ENCODE measurements at regions not wholly inside any gene's neighbourhood (a gene's known extent, or its start where the extent isn't known, plus 50 kb on each side); places are given as distances from the start of the nearest gene placed in this dataset.

DNA sequence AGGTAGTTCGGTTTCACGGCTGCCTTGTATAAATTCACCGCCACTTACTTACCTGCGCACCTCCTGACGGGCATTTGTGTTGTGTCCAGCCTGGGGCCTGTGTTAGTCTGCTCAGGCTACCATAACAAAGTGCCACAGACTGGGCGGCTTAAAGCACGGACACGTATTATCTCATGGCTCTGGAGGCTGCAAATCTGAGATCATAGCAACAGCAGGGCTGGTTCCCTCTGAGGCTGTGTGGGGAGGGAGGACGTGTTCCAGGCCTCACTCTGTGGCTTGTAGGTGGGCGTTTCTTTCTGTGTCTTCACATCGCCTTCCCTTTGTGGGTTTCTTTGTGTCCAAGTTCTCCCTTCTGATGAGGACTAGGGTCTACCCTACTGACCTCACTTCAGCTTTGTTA lies 93.5 kb upstream of the FZD10 start:
- Histone ChIP-seq H3K27me3 (ENCODE audit: control insufficient read depth in 3 of 3, insufficient read depth in 3 of 3, low read depth in 1 of 3, low read length in 3 of 3) (peaks cover 0 to 2% (median 0%) of the 10 kb centered on the region in 3 experiments), H3K23ac (ENCODE audit: low read depth, low read length, poor library complexity) (no peak overlapping the region), H2BK120ac (ENCODE audit: low read depth, low read length) (no peak overlapping the region), H3K4ac (ENCODE audit: low read length) (no peak overlapping the region), H2AFZ (ENCODE audit: low read length) (no peak overlapping the region), H3K27ac (replicated peaks; ENCODE audit: low read length) (no peak overlapping the region), H3K79me1 (ENCODE audit: low read depth, low read length) (no peaks in the 10 kb centered on the region), H3K4me3 (ENCODE audit: low read length in 2 of 2) (no peak overlapping the region), H3K14ac (ENCODE audit: low read length) (no peak overlapping the region), H3K9me3 (replicated peaks in 1 of 2; ENCODE audit: control insufficient read depth in 2 of 2, insufficient read depth in 1 of 2, low read depth in 1 of 2, low read length in 2 of 2) (no peaks in the 10 kb centered on the region), H2BK12ac (ENCODE audit: low read length) (no peak overlapping the region), H4K91ac (ENCODE audit: low read depth, low read length, poor library complexity) (no peak overlapping the region), H3K4me1 (ENCODE audit: control insufficient read depth in 2 of 2, insufficient read depth in 1 of 2, low read depth in 1 of 2, low read length in 2 of 2) (no peaks in the 10 kb centered on the region), H3K4me2 (ENCODE audit: insufficient read depth, low read length, poor library complexity, severe bottlenecking) (no peak overlapping the region), H3K36me3 (replicated peaks in 1 of 2; ENCODE audit: control insufficient read depth in 2 of 2, insufficient read depth in 2 of 2, low read length in 2 of 2) (no peaks in the 10 kb centered on the region), H3K18ac (ENCODE audit: low read length) (no peak overlapping the region), H2BK15ac (ENCODE audit: low read length) (no peak overlapping the region), H3K9ac (ENCODE audit: low read depth, low read length, poor library complexity) (no peak overlapping the region), H4K8ac (ENCODE audit: low read depth, low read length) (no peak overlapping the region), H2AK5ac (ENCODE audit: low read depth, low read length) (no peak overlapping the region), H2BK5ac (ENCODE audit: low read length) (no peak overlapping the region)
- no CpG with 5 or more reads among the region's 11 CpGs for WGBS, 2 donors (ENCODE audit: extremely low coverage in 2 of 2, insufficient read length in 2 of 2, insufficient replicate concordance in 1 of 2)
- DNase-seq (ENCODE audit: low spot score), result no peak

DNA sequence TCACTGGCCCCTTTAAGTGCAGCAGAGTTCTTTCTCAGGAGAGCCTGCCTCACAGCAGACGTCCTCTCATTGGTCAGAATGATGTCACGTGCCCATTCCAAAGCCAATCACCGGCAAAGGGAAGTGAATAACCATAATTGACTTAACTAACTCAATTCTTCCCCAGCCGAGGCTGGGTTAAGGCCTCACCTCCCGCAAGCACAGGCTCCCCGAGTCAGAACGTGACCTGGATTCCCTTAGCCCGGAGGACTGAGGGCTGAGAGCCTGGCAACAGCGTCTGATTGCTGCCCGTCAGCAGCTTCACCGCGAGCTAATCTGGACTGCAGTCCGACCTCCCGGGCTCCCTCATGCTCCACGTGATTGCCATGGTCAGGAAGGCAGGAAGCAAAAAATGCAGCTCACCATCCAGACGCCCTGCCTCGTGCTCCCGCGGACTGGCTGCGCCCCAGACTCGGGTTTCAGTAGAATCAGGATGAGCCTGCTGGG lies 92.1 kb upstream of the FZD10 start:
- DNase-seq (ENCODE audit: low spot score), result no peak
- Histone ChIP-seq H2BK12ac (ENCODE audit: low read length) (no peak overlapping the region), H3K4me1 (ENCODE audit: control insufficient read depth in 2 of 2, insufficient read depth in 1 of 2, low read depth in 1 of 2, low read length in 2 of 2) (no peaks in the 10 kb centered on the region), H3K36me3 (replicated peaks in 1 of 2; ENCODE audit: control insufficient read depth in 2 of 2, insufficient read depth in 2 of 2, low read length in 2 of 2) (no peaks in the 10 kb centered on the region), H2BK15ac (ENCODE audit: low read length) (no peak overlapping the region), H3K4me3 (ENCODE audit: low read length in 2 of 2) (no peak overlapping the region), H3K14ac (ENCODE audit: low read length) (no peak overlapping the region), H4K8ac (ENCODE audit: low read depth, low read length) (no peak overlapping the region), H2AFZ (ENCODE audit: low read length) (peak overlapping the region; percentile 65), H3K4ac (ENCODE audit: low read length) (no peak overlapping the region), H2BK5ac (ENCODE audit: low read length) (no peak overlapping the region), H4K91ac (ENCODE audit: low read depth, low read length, poor library complexity) (no peak overlapping the region), H2AK5ac (ENCODE audit: low read depth, low read length) (no peak overlapping the region), H3K23ac (ENCODE audit: low read depth, low read length, poor library complexity) (no peak overlapping the region), H3K9ac (ENCODE audit: low read depth, low read length, poor library complexity) (no peak overlapping the region), H3K79me1 (ENCODE audit: low read depth, low read length) (no peaks in the 10 kb centered on the region), H2BK120ac (ENCODE audit: low read depth, low read length) (no peak overlapping the region), H3K27ac (replicated peaks; ENCODE audit: low read length) (no peak overlapping the region), H3K27me3 (ENCODE audit: control insufficient read depth in 3 of 3, insufficient read depth in 3 of 3, low read depth in 1 of 3, low read length in 3 of 3) (peaks cover 0 to 2% (median 0%) of the 10 kb centered on the region in 3 experiments), H3K18ac (ENCODE audit: low read length) (peak overlapping the region; percentile 30), H3K4me2 (ENCODE audit: insufficient read depth, low read length, poor library complexity, severe bottlenecking) (no peak overlapping the region), H3K9me3 (replicated peaks in 1 of 2; ENCODE audit: control insufficient read depth in 2 of 2, insufficient read depth in 1 of 2, low read depth in 1 of 2, low read length in 2 of 2) (no peaks in the 10 kb centered on the region)
- WGBS, 2 donors (ENCODE audit: extremely low coverage in 2 of 2, insufficient read length in 2 of 2, insufficient replicate concordance in 1 of 2), result no CpG with 5 or more reads among the region's 21 CpGs

DNA sequence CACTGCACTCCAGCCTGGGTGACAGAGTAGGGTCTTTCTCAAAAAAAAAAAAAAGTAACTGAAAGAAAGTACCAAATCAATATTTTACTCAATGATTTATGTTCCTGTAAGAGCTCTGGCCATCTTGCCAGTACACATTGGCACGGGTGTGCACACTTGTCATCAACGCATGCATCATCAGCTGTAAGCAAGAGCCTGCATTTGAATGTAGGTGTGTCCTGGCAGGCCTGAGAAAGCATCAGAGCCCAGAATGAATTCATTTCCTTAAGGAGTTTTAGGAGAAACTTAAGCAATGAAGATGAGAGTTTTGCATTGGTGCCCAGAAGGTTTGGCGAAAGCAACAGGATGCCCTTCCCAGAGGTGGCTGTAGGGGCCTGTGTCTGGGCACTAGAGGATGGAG lies 88.5 kb upstream of the FZD10 start:
- no peaks in the 10 kb centered on the region for H3K79me1 ChIP-seq (ENCODE audit: low read depth, low read length)
- H3K23ac ChIP-seq (ENCODE audit: low read depth, low read length, poor library complexity), result no peak overlapping the region
- H3K9me3 ChIP-seq (replicated peaks in 1 of 2; ENCODE audit: control insufficient read depth in 2 of 2, insufficient read depth in 1 of 2, low read depth in 1 of 2, low read length in 2 of 2), result no peaks in the 10 kb centered on the region
- H2AFZ ChIP-seq (ENCODE audit: low read length), result no peak overlapping the region
- H2BK120ac ChIP-seq (ENCODE audit: low read depth, low read length), result no peak overlapping the region
- no peaks in the 10 kb centered on the region for H3K4me1 ChIP-seq (ENCODE audit: control insufficient read depth in 2 of 2, insufficient read depth in 1 of 2, low read depth in 1 of 2, low read length in 2 of 2)
- H3K9ac ChIP-seq (ENCODE audit: low read depth, low read length, poor library complexity), result no peak overlapping the region
- no peak overlapping the region for H2BK5ac ChIP-seq (ENCODE audit: low read length)
- H3K4me2 ChIP-seq (ENCODE audit: insufficient read depth, low read length, poor library complexity, severe bottlenecking), result no peak overlapping the region
- no peak overlapping the region for H4K8ac ChIP-seq (ENCODE audit: low read depth, low read length)
- H2BK12ac ChIP-seq (ENCODE audit: low read length), result no peak overlapping the region
- H3K27me3 ChIP-seq (ENCODE audit: control insufficient read depth in 3 of 3, insufficient read depth in 3 of 3, low read depth in 1 of 3, low read length in 3 of 3), result no peaks in the 10 kb centered on the region
- H3K36me3 ChIP-seq (replicated peaks in 1 of 2; ENCODE audit: control insufficient read depth in 2 of 2, insufficient read depth in 2 of 2, low read length in 2 of 2), result no peaks in the 10 kb centered on the region
- no CpG with 5 or more reads among the region's 3 CpGs for WGBS, 2 donors (ENCODE audit: extremely low coverage in 2 of 2, insufficient read length in 2 of 2, insufficient replicate concordance in 1 of 2)
- H3K14ac ChIP-seq (ENCODE audit: low read length), result no peak overlapping the region
- H4K91ac ChIP-seq (ENCODE audit: low read depth, low read length, poor library complexity), result no peak overlapping the region
- H2AK5ac ChIP-seq (ENCODE audit: low read depth, low read length), result no peak overlapping the region
- H3K4ac ChIP-seq (ENCODE audit: low read length), result no peak overlapping the region
- H2BK15ac ChIP-seq (ENCODE audit: low read length), result no peak overlapping the region
- no peak overlapping the region for H3K4me3 ChIP-seq (ENCODE audit: low read length in 2 of 2)
- H3K18ac ChIP-seq (ENCODE audit: low read length), result no peak overlapping the region
- no peak for DNase-seq (ENCODE audit: low spot score)
- H3K27ac ChIP-seq (replicated peaks; ENCODE audit: low read length), result no peak overlapping the region

DNA sequence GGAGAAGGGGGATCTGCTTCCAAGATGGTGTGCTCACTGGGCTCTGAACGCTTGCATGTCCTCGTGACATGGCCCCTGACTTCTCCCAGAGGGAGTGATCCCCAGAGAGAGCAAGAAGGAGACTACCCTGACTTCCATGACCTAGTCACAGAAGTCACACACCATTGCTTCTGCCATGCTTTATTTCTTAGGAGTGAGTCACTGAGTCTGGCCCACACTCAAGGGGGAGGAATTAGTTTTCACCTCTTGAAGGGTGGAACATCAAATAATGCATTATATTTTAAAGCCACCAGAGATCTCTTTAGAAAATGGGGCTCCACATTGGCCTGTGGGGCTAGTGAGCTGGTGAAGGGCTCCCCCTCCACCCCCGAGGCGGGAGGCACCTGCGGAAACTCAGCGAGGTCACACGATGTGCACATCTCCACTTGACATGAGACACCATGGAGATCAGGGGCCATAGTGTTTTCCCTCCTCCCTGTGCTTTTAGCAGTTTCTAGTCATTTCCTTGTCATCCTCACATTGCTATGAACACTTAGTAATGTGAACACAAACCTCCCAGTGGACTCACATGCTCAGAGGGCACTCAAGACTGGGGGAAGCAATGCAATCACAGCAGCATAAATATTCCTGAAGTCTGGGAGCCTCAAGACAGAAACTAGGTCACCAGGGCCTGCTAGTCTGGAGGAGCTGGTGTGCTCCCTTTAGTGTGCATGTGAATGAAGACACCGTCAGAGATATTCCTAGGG lies 87.4 kb upstream of the FZD10 start:
- WGBS, 2 donors (ENCODE audit: extremely low coverage in 2 of 2, insufficient read length in 2 of 2, insufficient replicate concordance in 1 of 2), result no CpG with 5 or more reads among the region's 8 CpGs
- H2AFZ ChIP-seq (ENCODE audit: low read length), result no peak overlapping the region
- no peak overlapping the region for H3K9ac ChIP-seq (ENCODE audit: low read depth, low read length, poor library complexity)
- H3K4me1 ChIP-seq (ENCODE audit: control insufficient read depth in 2 of 2, insufficient read depth in 1 of 2, low read depth in 1 of 2, low read length in 2 of 2), result no peaks in the 10 kb centered on the region
- H3K4me3 ChIP-seq (ENCODE audit: low read length in 2 of 2), result no peak overlapping the region
- H2BK5ac ChIP-seq (ENCODE audit: low read length), result no peak overlapping the region
- H3K79me1 ChIP-seq (ENCODE audit: low read depth, low read length), result no peaks in the 10 kb centered on the region
- no peak overlapping the region for H2AK5ac ChIP-seq (ENCODE audit: low read depth, low read length)
- no peak overlapping the region for H3K18ac ChIP-seq (ENCODE audit: low read length)
- no peaks in the 10 kb centered on the region for H3K27me3 ChIP-seq (ENCODE audit: control insufficient read depth in 3 of 3, insufficient read depth in 3 of 3, low read depth in 1 of 3, low read length in 3 of 3)
- H4K8ac ChIP-seq (ENCODE audit: low read depth, low read length), result no peak overlapping the region
- H3K36me3 ChIP-seq (replicated peaks in 1 of 2; ENCODE audit: control insufficient read depth in 2 of 2, insufficient read depth in 2 of 2, low read length in 2 of 2), result no peaks in the 10 kb centered on the region
- H3K4me2 ChIP-seq (ENCODE audit: insufficient read depth, low read length, poor library complexity, severe bottlenecking), result no peak overlapping the region
- no peak overlapping the region for H2BK15ac ChIP-seq (ENCODE audit: low read length)
- no peak for DNase-seq (ENCODE audit: low spot score)
- H2BK120ac ChIP-seq (ENCODE audit: low read depth, low read length), result no peak overlapping the region
- no peak overlapping the region for H4K91ac ChIP-seq (ENCODE audit: low read depth, low read length, poor library complexity)
- no peak overlapping the region for H3K14ac ChIP-seq (ENCODE audit: low read length)
- no peak overlapping the region for H3K4ac ChIP-seq (ENCODE audit: low read length)
- no peak overlapping the region for H3K23ac ChIP-seq (ENCODE audit: low read depth, low read length, poor library complexity)
- H3K9me3 ChIP-seq (replicated peaks in 1 of 2; ENCODE audit: control insufficient read depth in 2 of 2, insufficient read depth in 1 of 2, low read depth in 1 of 2, low read length in 2 of 2), result no peaks in the 10 kb centered on the region
- no peak overlapping the region for H3K27ac ChIP-seq (replicated peaks; ENCODE audit: low read length)
- no peak overlapping the region for H2BK12ac ChIP-seq (ENCODE audit: low read length)

Measured in neuronal stem cell (in vitro differentiated cells).